ENCODE measurements at regions not wholly inside any gene's neighbourhood (a gene's known extent, or its start where the extent isn't known, plus 50 kb on each side); places are given as distances from the start of the nearest gene placed in this dataset.

- Mint-ChIP-seq H3K27me3 (ENCODE audit: low read depth in 3 of 3) (peaks cover under 1 to 2% (median 1%) of the 10 kb centered on the region in 3 donors), H3K9me3 (no peaks in the 10 kb centered on the region), H3K4me1 (peaks cover 10% of the 10 kb centered on the region in 2 donors), H3K4me3 (no peak overlapping the region), H3K27ac (no peak overlapping the region), H3K36me3 (no peaks in the 10 kb centered on the region)
- DNase-seq: no peak
Observed at GRCh38 chr3:153618176-153618575, 456.1 kb downstream of the RAP2B start.

GRCh38 chr3:153619268-153619667 lies 457.2 kb downstream of the RAP2B start:
- no peak overlapping the region for H3K4me3 Mint-ChIP-seq
- H3K4me1 Mint-ChIP-seq: peaks cover 10% of the 10 kb centered on the region in 2 donors
- no peaks in the 10 kb centered on the region for H3K9me3 Mint-ChIP-seq
- DNase-seq: no peak
- H3K36me3 Mint-ChIP-seq: no peaks in the 10 kb centered on the region
- peaks cover 0 to 2% (median 2%) of the 10 kb centered on the region in 3 donors for H3K27me3 Mint-ChIP-seq (ENCODE audit: low read depth in 3 of 3)
- no peak overlapping the region for H3K27ac Mint-ChIP-seq

GRCh38 chr3:153621953-153622352 lies 459.9 kb downstream of the RAP2B start:
- no peaks in the 10 kb centered on the region for H3K36me3 Mint-ChIP-seq
- no peaks in the 10 kb centered on the region for H3K9me3 Mint-ChIP-seq
- peak overlapping the region in 1 of 5 donors; percentile 30 for H3K4me3 Mint-ChIP-seq
- peak overlapping the region in 2 of 6 donors; percentile 3 to 44 for H3K27ac Mint-ChIP-seq
- peak in 1 of 3 donors; percentile 6 for DNase-seq
- H3K4me1 Mint-ChIP-seq: peaks cover 10% of the 10 kb centered on the region in 2 donors
- peaks cover 0 to 6% (median 2%) of the 10 kb centered on the region in 3 donors for H3K27me3 Mint-ChIP-seq (ENCODE audit: low read depth in 3 of 3)

- H3K9me3 Mint-ChIP-seq: no peaks in the 10 kb centered on the region
- H3K4me1 Mint-ChIP-seq: peaks cover 14 to 17% of the 10 kb centered on the region in 2 donors
- no peaks in the 10 kb centered on the region for H3K36me3 Mint-ChIP-seq
- no peak overlapping the region for H3K4me3 Mint-ChIP-seq
- no peak for DNase-seq
- no peak overlapping the region for H3K27ac Mint-ChIP-seq
- peaks cover 0 to 6% (median 2%) of the 10 kb centered on the region in 3 donors for H3K27me3 Mint-ChIP-seq (ENCODE audit: low read depth in 3 of 3)
Observed at GRCh38 chr3:153623834-153624233, 461.8 kb downstream of the RAP2B start.

GRCh38 chr3:153624310-153625030 lies 462.4 kb downstream of the RAP2B start:
- H3K9me3 Mint-ChIP-seq: no peaks in the 10 kb centered on the region
- H3K36me3 Mint-ChIP-seq: no peaks in the 10 kb centered on the region
- H3K4me1 Mint-ChIP-seq: peaks cover 19 to 23% of the 10 kb centered on the region in 2 donors
- H3K27me3 Mint-ChIP-seq (ENCODE audit: low read depth in 3 of 3): peaks cover 0 to 6% (median 2%) of the 10 kb centered on the region in 3 donors
- H3K4me3 Mint-ChIP-seq: no peak overlapping the region
- no peak overlapping the region for H3K27ac Mint-ChIP-seq
- no peak for DNase-seq

- peaks cover under 1 to 10% (median 4%) of the 10 kb centered on the region in 3 donors for H3K27me3 Mint-ChIP-seq (ENCODE audit: low read depth in 3 of 3)
- H3K4me3 Mint-ChIP-seq: no peak overlapping the region
- peaks cover 19 to 23% of the 10 kb centered on the region in 2 donors for H3K4me1 Mint-ChIP-seq
- no peak for DNase-seq
- H3K9me3 Mint-ChIP-seq: no peaks in the 10 kb centered on the region
- H3K36me3 Mint-ChIP-seq: no peaks in the 10 kb centered on the region
- H3K27ac Mint-ChIP-seq: no peak overlapping the region
Observed at GRCh38 chr3:153625506-153625905, 463.5 kb downstream of the RAP2B start.

- no peaks in the 10 kb centered on the region for H3K9me3 Mint-ChIP-seq
- DNase-seq: no peak
- peaks cover 19 to 23% of the 10 kb centered on the region in 2 donors for H3K4me1 Mint-ChIP-seq
- no peaks in the 10 kb centered on the region for H3K36me3 Mint-ChIP-seq
- H3K4me3 Mint-ChIP-seq: no peak overlapping the region
- H3K27me3 Mint-ChIP-seq (ENCODE audit: low read depth in 3 of 3): peaks cover 2 to 14% (median 4%) of the 10 kb centered on the region in 3 donors
- H3K27ac Mint-ChIP-seq: no peak overlapping the region
Observed at GRCh38 chr3:153626158-153626557, 464.1 kb downstream of the RAP2B start.

- Mint-ChIP-seq H3K4me1 (peaks cover 10 to 13% of the 10 kb centered on the region in 2 donors), H3K36me3 (no peaks in the 10 kb centered on the region), H3K9me3 (no peaks in the 10 kb centered on the region), H3K27ac (peak overlapping the region in 1 of 6 donors; percentile 8), H3K4me3 (peak overlapping the region; percentile 44 to 76 (median 51)), H3K27me3 (ENCODE audit: low read depth in 3 of 3) (peaks cover 5 to 14% (median 8%) of the 10 kb centered on the region in 3 donors)
- DNase-seq: no peak
Observed at GRCh38 chr3:153628591-153628990, 466.6 kb downstream of the RAP2B start.

GRCh38 chr3:153629148-153629547 lies 467.1 kb downstream of the RAP2B start:
- H3K27me3 Mint-ChIP-seq (ENCODE audit: low read depth in 3 of 3): peaks cover 5 to 14% (median 8%) of the 10 kb centered on the region in 3 donors
- H3K4me1 Mint-ChIP-seq: peaks cover 10 to 13% of the 10 kb centered on the region in 2 donors
- peak overlapping the region in 2 of 5 donors; percentile 26 to 69 for H3K4me3 Mint-ChIP-seq
- no peak overlapping the region for H3K27ac Mint-ChIP-seq
- no peaks in the 10 kb centered on the region for H3K9me3 Mint-ChIP-seq
- H3K36me3 Mint-ChIP-seq: no peaks in the 10 kb centered on the region
- DNase-seq: peak; percentile 2 to 25 (median 14)

GRCh38 chr3:153631102-153631501 lies 469.1 kb downstream of the RAP2B start:
- DNase-seq: no peak
- H3K9me3 Mint-ChIP-seq: no peaks in the 10 kb centered on the region
- H3K27ac Mint-ChIP-seq: no peak overlapping the region
- peaks cover 5 to 14% (median 8%) of the 10 kb centered on the region in 3 donors for H3K27me3 Mint-ChIP-seq (ENCODE audit: low read depth in 3 of 3)
- H3K4me1 Mint-ChIP-seq: peaks cover 10 to 13% of the 10 kb centered on the region in 2 donors
- no peaks in the 10 kb centered on the region for H3K36me3 Mint-ChIP-seq
- H3K4me3 Mint-ChIP-seq: no peak overlapping the region

- H3K9me3 Mint-ChIP-seq: no peaks in the 10 kb centered on the region
- peaks cover 10 to 13% of the 10 kb centered on the region in 2 donors for H3K4me1 Mint-ChIP-seq
- no peaks in the 10 kb centered on the region for H3K36me3 Mint-ChIP-seq
- H3K27me3 Mint-ChIP-seq (ENCODE audit: low read depth in 3 of 3): peaks cover 5 to 11% (median 8%) of the 10 kb centered on the region in 3 donors
- no peak for DNase-seq
- no peak overlapping the region for H3K27ac Mint-ChIP-seq
- no peak overlapping the region for H3K4me3 Mint-ChIP-seq
Observed at GRCh38 chr3:153631664-153632063, 469.6 kb downstream of the RAP2B start.

- H3K36me3 Mint-ChIP-seq: no peaks in the 10 kb centered on the region
- H3K27ac Mint-ChIP-seq: no peak overlapping the region
- DNase-seq: no peak
- H3K27me3 Mint-ChIP-seq (ENCODE audit: low read depth in 3 of 3): peaks cover 5 to 10% (median 8%) of the 10 kb centered on the region in 3 donors
- H3K4me1 Mint-ChIP-seq: peaks cover 10 to 11% of the 10 kb centered on the region in 2 donors
- no peak overlapping the region for H3K4me3 Mint-ChIP-seq
- H3K9me3 Mint-ChIP-seq: no peaks in the 10 kb centered on the region
Observed at GRCh38 chr3:153633407-153633806, 471.4 kb downstream of the RAP2B start.

- no peak overlapping the region for H3K27ac Mint-ChIP-seq
- no peaks in the 10 kb centered on the region for H3K4me1 Mint-ChIP-seq
- H3K4me3 Mint-ChIP-seq: no peak overlapping the region
- H3K9me3 Mint-ChIP-seq: no peaks in the 10 kb centered on the region
- no peaks in the 10 kb centered on the region for H3K36me3 Mint-ChIP-seq
- peaks cover 5 to 10% (median 8%) of the 10 kb centered on the region in 3 donors for H3K27me3 Mint-ChIP-seq (ENCODE audit: low read depth in 3 of 3)
- no peak for DNase-seq
Observed at GRCh38 chr3:153634683-153635082, 472.7 kb downstream of the RAP2B start.

GRCh38 chr3:153639631-153640030 lies 477.6 kb downstream of the RAP2B start:
- Mint-ChIP-seq H3K36me3 (no peaks in the 10 kb centered on the region), H3K4me3 (no peak overlapping the region), H3K9me3 (no peaks in the 10 kb centered on the region), H3K27me3 (ENCODE audit: low read depth in 3 of 3) (peaks cover 2 to 3% (median 3%) of the 10 kb centered on the region in 3 donors), H3K4me1 (peaks cover 6 to 20% of the 10 kb centered on the region in 2 donors), H3K27ac (no peak overlapping the region)
- no peak for DNase-seq

Data from immature natural killer cell (primary cell).